Tibial nerve (tissue), 4 donors: ENCODE measurements at regions not wholly inside any gene's neighbourhood (a gene's known extent, or its start where the extent isn't known, plus 50 kb on each side); places are given as distances from the start of the nearest gene placed in this dataset.

Source experiments
- DNase-seq, 2 donors: peaks; one replicate each; pipeline ENCODE4 v3.0.0-alpha.2; 2019; ENCODE audit warnings: low spot score in 2 of 2
- H3K27ac ChIP-seq, 4 donors: fragments of 200-600 bp; sonication (generic) in 3 of 4; one replicate each; pipeline ENCODE4 v1.5.1; 2017 to 2019; ENCODE audit warnings: mild to moderate bottlenecking in 1 of 4
- H3K27me3 ChIP-seq, 2 donors: fragments of 200-600 bp; sonication (generic) in 1 of 2; one replicate each; pipeline versions ENCODE4 v1.5.1 to v1.6.0; 2017 to 2019
- H3K36me3 ChIP-seq, 3 donors: fragments of 200-600 bp; sonication (generic); one replicate each; pipeline ENCODE4 v1.5.1; 2018 to 2019
- H3K4me1 ChIP-seq, 4 donors: fragments of 200-600 bp; sonication (generic) in 3 of 4; one replicate each; pipeline ENCODE4 v1.5.1; 2017 to 2019
- H3K4me3 ChIP-seq, 4 donors: fragments of 200-600 bp; sonication (generic) in 3 of 4; one replicate each; pipeline ENCODE4 v1.5.1; 2017 to 2019; ENCODE audit warnings: mild to moderate bottlenecking in 1 of 4, moderate library complexity in 1 of 4
- H3K9me3 ChIP-seq, 4 donors: fragments of 200-600 bp; sonication (generic) in 3 of 4; one replicate each; pipeline ENCODE4 v1.5.1; 2017 to 2019
- CTCF ChIP-seq, 5 experiments: fragments of 200-600 bp in 3 of 5; fragments of 450-650 bp in 2 of 5; sonication (generic) in 3 of 5; IDR thresholded peaks; one replicate each; pipeline ENCODE4 v1.5.1; 2016 to 2019; ENCODE audit warnings: antibody characterized with exemption in 5 of 5, mild to moderate bottlenecking in 3 of 5, moderate library complexity in 2 of 5
- EP300 ChIP-seq, 2 donors: sonication (generic); formaldehyde crosslinking; IDR thresholded peaks; one replicate each; pipeline ENCODE4 v1.6.1; 2017; ENCODE audit warnings: antibody characterized with exemption in 2 of 2, mild to moderate bottlenecking in 1 of 2
- POLR2A ChIP-seq, 2 donors: fragments of 450-650 bp; IDR thresholded peaks; one replicate each; pipeline ENCODE4 v1.6.1; 2017; ENCODE audit warnings: antibody characterized with exemption in 2 of 2, mild to moderate bottlenecking in 2 of 2, moderate library complexity in 2 of 2
- WGBS, 2 donors: methylation state at CpG; one replicate each; pipeline ENCODE4 v1.1.5; 2018; 5-methylcytosine and 5-hydroxymethylcytosine counted together

GRCh38 chr13:48775285-48775684 is 121.6 kb downstream of the CYSLTR2 start:
- H3K27ac ChIP-seq: no peak overlapping the region
- DNase-seq: no peak
- H3K27me3 ChIP-seq: no peaks in the 10 kb centered on the region
- H3K9me3 ChIP-seq: peaks cover 0 to 8% (median 2%) of the 10 kb centered on the region in 4 donors
- no peaks in the 10 kb centered on the region for H3K4me1 ChIP-seq
- H3K4me3 ChIP-seq: no peak overlapping the region
- 91 to 98% methylated on average over 2 of the region's 2 CpGs for WGBS, 2 donors
- no peaks in the 10 kb centered on the region for H3K36me3 ChIP-seq
- TF ChIP-seq POLR2A (IDR thresholded peaks at IDR 0.05) (no peak), CTCF (IDR thresholded peaks at IDR 0.05) (no peak), EP300 (IDR thresholded peaks at IDR 0.05) (no peak)

GRCh38 chr13:48775804-48776203 is 122.1 kb downstream of the CYSLTR2 start:
- TF ChIP-seq CTCF (IDR thresholded peaks at IDR 0.05): no peak
- no peak for TF ChIP-seq POLR2A (IDR thresholded peaks at IDR 0.05)
- TF ChIP-seq EP300 (IDR thresholded peaks at IDR 0.05): no peak
- no peaks in the 10 kb centered on the region for H3K36me3 ChIP-seq
- H3K27ac ChIP-seq: no peak overlapping the region
- no peaks in the 10 kb centered on the region for H3K27me3 ChIP-seq
- H3K9me3 ChIP-seq: peaks cover 0 to 14% (median 4%) of the 10 kb centered on the region in 4 donors
- H3K4me1 ChIP-seq: no peaks in the 10 kb centered on the region
- no peak for DNase-seq
- WGBS, 2 donors: 44 to 47% methylated on average over 4 of the region's 4 CpGs
- H3K4me3 ChIP-seq: no peak overlapping the region

- Histone ChIP-seq H3K36me3 (no peaks in the 10 kb centered on the region), H3K27ac (no peak overlapping the region), H3K4me1 (no peaks in the 10 kb centered on the region), H3K4me3 (no peak overlapping the region), H3K9me3 (peaks cover 0 to 20% (median 5%) of the 10 kb centered on the region in 4 donors), H3K27me3 (no peaks in the 10 kb centered on the region)
- WGBS, 2 donors: 75 to 78% methylated on average over 1 of the region's 1 CpG
- TF ChIP-seq CTCF (IDR thresholded peaks at IDR 0.05) (no peak), POLR2A (IDR thresholded peaks at IDR 0.05) (no peak), EP300 (IDR thresholded peaks at IDR 0.05) (no peak)
- no peak for DNase-seq
Measured at GRCh38 chr13:48776401-48776800, 122.7 kb downstream of the CYSLTR2 start.

- peaks cover 0 to 22% (median 5%) of the 10 kb centered on the region in 4 donors for H3K9me3 ChIP-seq
- H3K27me3 ChIP-seq: no peaks in the 10 kb centered on the region
- no peak for DNase-seq
- H3K4me3 ChIP-seq: no peak overlapping the region
- no peaks in the 10 kb centered on the region for H3K36me3 ChIP-seq
- H3K4me1 ChIP-seq: no peaks in the 10 kb centered on the region
- no peak overlapping the region for H3K27ac ChIP-seq
- 54 to 68% methylated on average over 3 of the region's 3 CpGs for WGBS, 2 donors
- no peak for TF ChIP-seq CTCF (IDR thresholded peaks at IDR 0.05)
- TF ChIP-seq POLR2A (IDR thresholded peaks at IDR 0.05): no peak
- no peak for TF ChIP-seq EP300 (IDR thresholded peaks at IDR 0.05)
Measured at GRCh38 chr13:48778610-48779009, 124.9 kb downstream of the CYSLTR2 start.

GRCh38 chr13:48780713-48781341 is 127.1 kb downstream of the CYSLTR2 start:
- Histone ChIP-seq H3K4me1 (no peaks in the 10 kb centered on the region), H3K27ac (no peak overlapping the region), H3K36me3 (no peaks in the 10 kb centered on the region), H3K27me3 (no peaks in the 10 kb centered on the region), H3K4me3 (no peak overlapping the region), H3K9me3 (peaks cover 0 to 22% (median 5%) of the 10 kb centered on the region in 4 donors)
- DNase-seq: no peak
- 79 to 97% methylated on average over 2 of the region's 2 CpGs for WGBS, 2 donors
- no peak for TF ChIP-seq EP300 (IDR thresholded peaks at IDR 0.05)
- no peak for TF ChIP-seq CTCF (IDR thresholded peaks at IDR 0.05)
- TF ChIP-seq POLR2A (IDR thresholded peaks at IDR 0.05): no peak
